ENCODE measurements at regions not wholly inside any gene's neighbourhood (a gene's known extent, or its start where the extent isn't known, plus 50 kb on each side); places are given as distances from the start of the nearest gene placed in this dataset.

- Histone ChIP-seq H3K4me1 (no peaks in the 10 kb centered on the region), H3K27me3 (ENCODE audit: low read depth) (no peaks in the 10 kb centered on the region), H3K9me3 (replicated peaks) (no peaks in the 10 kb centered on the region), H3K27ac (replicated peaks) (no peak overlapping the region), H3K4me3 (no peak overlapping the region), H3K36me3 (no peaks in the 10 kb centered on the region)
- intact Hi-C loops (cut with micrococcal nuclease) = no loop called here
- TF ChIP-seq CTCF (IDR thresholded peaks at IDR 0.05; ENCODE audit: borderline replicate concordance) = no peak
- DNase-seq = no peak
These were observed 84.7 kb downstream of the RBBP6 start for GRCh38 chr16:24624102-24624501.

GRCh38 chr16:24626256-24626655, 86.9 kb downstream of the RBBP6 start:
- Histone ChIP-seq H3K4me3 (no peak overlapping the region), H3K36me3 (no peaks in the 10 kb centered on the region), H3K27me3 (ENCODE audit: low read depth) (no peaks in the 10 kb centered on the region), H3K4me1 (no peaks in the 10 kb centered on the region), H3K9me3 (replicated peaks) (peaks cover 7% of the 10 kb centered on the region), H3K27ac (replicated peaks) (no peak overlapping the region)
- TF ChIP-seq CTCF (IDR thresholded peaks at IDR 0.05; ENCODE audit: borderline replicate concordance) = no peak
- no peak for DNase-seq
- intact Hi-C loops (cut with micrococcal nuclease) = no loop called here

DNA sequence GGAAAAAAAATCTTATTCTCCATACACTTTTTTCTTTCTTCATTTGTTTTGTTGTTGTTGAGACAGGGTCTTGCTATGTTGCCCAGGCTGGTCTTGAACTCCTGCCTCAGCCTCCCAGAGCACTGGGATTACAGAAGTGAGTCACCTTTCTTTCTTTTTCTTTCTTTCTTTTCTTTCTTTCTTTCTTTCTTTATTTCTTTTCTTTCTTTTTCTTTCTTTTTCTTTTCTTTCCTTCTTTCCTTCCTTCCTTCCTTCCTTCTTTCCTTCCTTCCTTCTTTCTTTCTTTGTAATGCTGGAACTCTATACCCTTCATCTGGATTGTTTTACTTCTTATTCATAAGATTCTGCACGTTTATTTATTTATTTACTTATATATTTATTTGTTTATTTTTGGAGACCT, 94.5 kb upstream of the TNRC6A start:
- H3K27ac ChIP-seq (replicated peaks) = no peak overlapping the region
- intact Hi-C loops (cut with micrococcal nuclease) = no loop called here
- H3K36me3 ChIP-seq = no peaks in the 10 kb centered on the region
- H3K27me3 ChIP-seq (ENCODE audit: low read depth) = no peaks in the 10 kb centered on the region
- peaks cover 11% of the 10 kb centered on the region for H3K4me1 ChIP-seq
- no peak for DNase-seq
- no peak overlapping the region for H3K4me3 ChIP-seq
- peaks cover 7% of the 10 kb centered on the region for H3K9me3 ChIP-seq (replicated peaks)
- TF ChIP-seq CTCF (IDR thresholded peaks at IDR 0.05; ENCODE audit: borderline replicate concordance) = no peak

GRCh38 chr16:24635900-24636610, 93.4 kb upstream of the TNRC6A start:
- DNase-seq = peak; percentile 70
- Histone ChIP-seq H3K27me3 (ENCODE audit: low read depth) (no peaks in the 10 kb centered on the region), H3K4me3 (no peak overlapping the region), H3K9me3 (replicated peaks) (no peaks in the 10 kb centered on the region), H3K27ac (replicated peaks) (no peak overlapping the region), H3K36me3 (no peaks in the 10 kb centered on the region), H3K4me1 (peaks cover 11% of the 10 kb centered on the region)
- no peak for TF ChIP-seq CTCF (IDR thresholded peaks at IDR 0.05; ENCODE audit: borderline replicate concordance)
- intact Hi-C loops (cut with micrococcal nuclease) = no loop called here

- peaks cover 11% of the 10 kb centered on the region for H3K4me1 ChIP-seq
- intact Hi-C loops (cut with micrococcal nuclease) = no loop called here
- DNase-seq = no peak
- H3K27me3 ChIP-seq (ENCODE audit: low read depth) = no peaks in the 10 kb centered on the region
- no peak for TF ChIP-seq CTCF (IDR thresholded peaks at IDR 0.05; ENCODE audit: borderline replicate concordance)
- no peaks in the 10 kb centered on the region for H3K36me3 ChIP-seq
- no peak overlapping the region for H3K27ac ChIP-seq (replicated peaks)
- no peak overlapping the region for H3K4me3 ChIP-seq
- H3K9me3 ChIP-seq (replicated peaks) = no peaks in the 10 kb centered on the region
These were observed 89.7 kb upstream of the TNRC6A start for GRCh38 chr16:24639769-24640168.

Data from left ventricle myocardium inferior (tissue), 1 donor.